HCT116 (cell line): ENCODE measurements at regions not wholly inside any gene's neighbourhood (a gene's known extent, or its start where the extent isn't known, plus 50 kb on each side); places are given as distances from the start of the nearest gene placed in this dataset.

Source experiments
- EZH2 ChIP-seq: fragments of 200-600 bp; sonication (generic); IDR thresholded peaks from 2 replicates; pipeline ENCODE4 v1.6.1; 2017; ENCODE audit warnings: antibody characterized with exemption, mixed run types
- JUND ChIP-seq: IDR thresholded peaks from 2 replicates; pipeline ENCODE4 v1.6.1; 2012
- POLR2AphosphoS5 ChIP-seq: IDR thresholded peaks from 2 replicates; pipeline ENCODE4 v1.6.1; 2011; ENCODE audit warnings: mild to moderate bottlenecking, low read depth, low read length, moderate library complexity
- RAD21 ChIP-seq: IDR thresholded peaks from 2 replicates; pipeline ENCODE4 v1.6.1; 2012; ENCODE audit warnings: low read depth, mild to moderate bottlenecking
- TCF7L2 ChIP-seq: IDR thresholded peaks from 2 replicates; pipeline ENCODE4 v1.7.0; 2011; ENCODE audit warnings: borderline replicate concordance, inconsistent platforms; ENCODE audit not compliant: insufficient read depth, insufficient read length; ENCODE audit errors: extremely low read depth
- YY1 ChIP-seq: IDR thresholded peaks from 2 replicates; pipeline ENCODE4 v1.6.1; 2011; ENCODE audit warnings: low read length, low read depth, moderate library complexity, mild to moderate bottlenecking; ENCODE audit not compliant: insufficient replicate concordance; ENCODE audit errors: extremely low read depth
- ZBTB33 ChIP-seq: IDR thresholded peaks from 2 replicates; pipeline ENCODE4 v1.6.1; 2011; ENCODE audit warnings: mild to moderate bottlenecking, low read length, moderate library complexity; ENCODE audit not compliant: insufficient replicate concordance; ENCODE audit errors: extremely low read depth
- TF ChIP-seq, protein P1 (sequence below), 3 experiments: fragments of 200-600 bp in 1 of 3; sonication (generic) in 1 of 3; IDR thresholded peaks in 2 of 3; conservative IDR thresholded peaks in 1 of 3; 2 replicates each; pipeline ENCODE4 v1.5.1; 2012 to 2017; ENCODE audit warnings: low read depth in 2 of 3, low read length in 2 of 3, antibody characterized with exemption in 1 of 3, borderline replicate concordance in 1 of 3, control low read depth in 1 of 3, mild to moderate bottlenecking in 1 of 3, mixed read lengths in 1 of 3, mixed run types in 1 of 3, moderate library complexity in 1 of 3; ENCODE audit not compliant: insufficient read depth in 1 of 3
- TF ChIP-seq, protein P2 (sequence below): IDR thresholded peaks from 2 replicates; pipeline ENCODE4 v1.6.1; 2012; ENCODE audit warnings: low read depth
- TF ChIP-seq, protein P3 (sequence below): IDR thresholded peaks from 2 replicates; pipeline ENCODE4 v1.6.1; 2012

- no peak for TF ChIP-seq JUND
- TF ChIP-seq, protein P1, sequence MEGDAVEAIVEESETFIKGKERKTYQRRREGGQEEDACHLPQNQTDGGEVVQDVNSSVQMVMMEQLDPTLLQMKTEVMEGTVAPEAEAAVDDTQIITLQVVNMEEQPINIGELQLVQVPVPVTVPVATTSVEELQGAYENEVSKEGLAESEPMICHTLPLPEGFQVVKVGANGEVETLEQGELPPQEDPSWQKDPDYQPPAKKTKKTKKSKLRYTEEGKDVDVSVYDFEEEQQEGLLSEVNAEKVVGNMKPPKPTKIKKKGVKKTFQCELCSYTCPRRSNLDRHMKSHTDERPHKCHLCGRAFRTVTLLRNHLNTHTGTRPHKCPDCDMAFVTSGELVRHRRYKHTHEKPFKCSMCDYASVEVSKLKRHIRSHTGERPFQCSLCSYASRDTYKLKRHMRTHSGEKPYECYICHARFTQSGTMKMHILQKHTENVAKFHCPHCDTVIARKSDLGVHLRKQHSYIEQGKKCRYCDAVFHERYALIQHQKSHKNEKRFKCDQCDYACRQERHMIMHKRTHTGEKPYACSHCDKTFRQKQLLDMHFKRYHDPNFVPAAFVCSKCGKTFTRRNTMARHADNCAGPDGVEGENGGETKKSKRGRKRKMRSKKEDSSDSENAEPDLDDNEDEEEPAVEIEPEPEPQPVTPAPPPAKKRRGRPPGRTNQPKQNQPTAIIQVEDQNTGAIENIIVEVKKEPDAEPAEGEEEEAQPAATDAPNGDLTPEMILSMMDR (IDR thresholded peaks at IDR 0.05 in 2 of 3, conservative IDR thresholded peaks at IDR 0.05 in 1 of 3; ENCODE audit: borderline replicate concordance in 1 of 3, insufficient read depth in 1 of 3, low read depth in 2 of 3, low read length in 2 of 3) = no peak
- no peak for TF ChIP-seq POLR2AphosphoS5
- no peak for TF ChIP-seq EZH2
- no peak for TF ChIP-seq YY1
- TF ChIP-seq RAD21 = no peak
- TF ChIP-seq, protein P2, sequence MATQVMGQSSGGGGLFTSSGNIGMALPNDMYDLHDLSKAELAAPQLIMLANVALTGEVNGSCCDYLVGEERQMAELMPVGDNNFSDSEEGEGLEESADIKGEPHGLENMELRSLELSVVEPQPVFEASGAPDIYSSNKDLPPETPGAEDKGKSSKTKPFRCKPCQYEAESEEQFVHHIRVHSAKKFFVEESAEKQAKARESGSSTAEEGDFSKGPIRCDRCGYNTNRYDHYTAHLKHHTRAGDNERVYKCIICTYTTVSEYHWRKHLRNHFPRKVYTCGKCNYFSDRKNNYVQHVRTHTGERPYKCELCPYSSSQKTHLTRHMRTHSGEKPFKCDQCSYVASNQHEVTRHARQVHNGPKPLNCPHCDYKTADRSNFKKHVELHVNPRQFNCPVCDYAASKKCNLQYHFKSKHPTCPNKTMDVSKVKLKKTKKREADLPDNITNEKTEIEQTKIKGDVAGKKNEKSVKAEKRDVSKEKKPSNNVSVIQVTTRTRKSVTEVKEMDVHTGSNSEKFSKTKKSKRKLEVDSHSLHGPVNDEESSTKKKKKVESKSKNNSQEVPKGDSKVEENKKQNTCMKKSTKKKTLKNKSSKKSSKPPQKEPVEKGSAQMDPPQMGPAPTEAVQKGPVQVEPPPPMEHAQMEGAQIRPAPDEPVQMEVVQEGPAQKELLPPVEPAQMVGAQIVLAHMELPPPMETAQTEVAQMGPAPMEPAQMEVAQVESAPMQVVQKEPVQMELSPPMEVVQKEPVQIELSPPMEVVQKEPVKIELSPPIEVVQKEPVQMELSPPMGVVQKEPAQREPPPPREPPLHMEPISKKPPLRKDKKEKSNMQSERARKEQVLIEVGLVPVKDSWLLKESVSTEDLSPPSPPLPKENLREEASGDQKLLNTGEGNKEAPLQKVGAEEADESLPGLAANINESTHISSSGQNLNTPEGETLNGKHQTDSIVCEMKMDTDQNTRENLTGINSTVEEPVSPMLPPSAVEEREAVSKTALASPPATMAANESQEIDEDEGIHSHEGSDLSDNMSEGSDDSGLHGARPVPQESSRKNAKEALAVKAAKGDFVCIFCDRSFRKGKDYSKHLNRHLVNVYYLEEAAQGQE = no peak
- TF ChIP-seq, protein P3, sequence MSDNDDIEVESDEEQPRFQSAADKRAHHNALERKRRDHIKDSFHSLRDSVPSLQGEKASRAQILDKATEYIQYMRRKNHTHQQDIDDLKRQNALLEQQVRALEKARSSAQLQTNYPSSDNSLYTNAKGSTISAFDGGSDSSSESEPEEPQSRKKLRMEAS = no peak
- TF ChIP-seq TCF7L2 = no peak
- TF ChIP-seq ZBTB33 = no peak
These were observed 1784.8 kb upstream of the CDH9 start for GRCh38 chr5:28823231-28823630.
